Karpas-422 (cell line): ENCODE measurements at regions not wholly inside any gene's neighbourhood (a gene's known extent, or its start where the extent isn't known, plus 50 kb on each side); places are given as distances from the start of the nearest gene placed in this dataset.

Experiments
- DNase-seq: peaks from one replicate; pipeline ENCODE4 v3.0.0-alpha.2; 2015
- H2AFZ ChIP-seq: fragments of 200-600 bp; sonication (generic); 2 replicates; pipeline ENCODE4 v1.6.1; 2014; ENCODE audit warnings: antibody characterized with exemption, low read length, mixed read lengths
- H3K27ac ChIP-seq: fragments of 200-600 bp; sonication (generic); 2 replicates; pipeline ENCODE4 v1.5.1; 2014; ENCODE audit warnings: mild to moderate bottlenecking, low read length, moderate library complexity
- H3K27me3 ChIP-seq: fragments of 200-600 bp; sonication (generic); 2 replicates; pipeline ENCODE4 v1.6.1; 2014; ENCODE audit warnings: low read length, mixed read lengths
- H3K36me3 ChIP-seq: fragments of 200-600 bp; sonication (generic); 2 replicates; pipeline ENCODE4 v1.6.1; 2014; ENCODE audit warnings: low read length, mixed read lengths; ENCODE audit not compliant: insufficient read depth
- H3K4me1 ChIP-seq: fragments of 200-600 bp; sonication (generic); 2 replicates; pipeline ENCODE4 v1.6.1; 2014; ENCODE audit warnings: mild to moderate bottlenecking, low read length, mixed read lengths
- H3K4me2 ChIP-seq: fragments of 200-600 bp; sonication (generic); 2 replicates; pipeline ENCODE4 v1.6.1; 2014; ENCODE audit warnings: low read length, low read depth, mild to moderate bottlenecking; ENCODE audit not compliant: poor library complexity, severe bottlenecking
- H3K4me3 ChIP-seq: fragments of 200-600 bp; sonication (generic); 2 replicates; pipeline ENCODE4 v1.5.1; 2014; ENCODE audit warnings: mild to moderate bottlenecking, antibody characterized with exemption, low read length, mixed read lengths
- H3K79me2 ChIP-seq: fragments of 200-600 bp; sonication (generic); 2 replicates; pipeline ENCODE4 v1.6.1; 2014; ENCODE audit warnings: mild to moderate bottlenecking, low read length, mixed read lengths
- H3K9ac ChIP-seq: fragments of 200-600 bp; sonication (generic); 2 replicates; pipeline ENCODE4 v1.6.0; 2014; ENCODE audit warnings: low read length
- H3K9me2 ChIP-seq: fragments of 200-600 bp; sonication (generic), shearing (Covaris generic); replicated peaks from 2 replicates; pipeline ENCODE4 v1.6.0; 2014; ENCODE audit warnings: mild to moderate bottlenecking, low read length, moderate library complexity; ENCODE audit not compliant: insufficient read depth
- H3K9me3 ChIP-seq: fragments of 300-700, 200-600 bp; sonication (generic); 2 replicates; pipeline ENCODE4 v1.6.1; 2014; ENCODE audit warnings: low read length, mixed read lengths
- H4K20me1 ChIP-seq: fragments of 200-600 bp; sonication (generic); 2 replicates; pipeline ENCODE4 v1.6.1; 2014; ENCODE audit warnings: mild to moderate bottlenecking, antibody characterized with exemption, low read length, low read depth; ENCODE audit not compliant: insufficient read depth

GRCh38 chr2:220071696-220072095 is 444.3 kb downstream of the SLC4A3 start:
- H3K4me3 ChIP-seq, result no peak overlapping the region
- no peak overlapping the region for H3K9ac ChIP-seq
- no peaks in the 10 kb centered on the region for H4K20me1 ChIP-seq
- no peaks in the 10 kb centered on the region for H3K36me3 ChIP-seq
- H3K9me3 ChIP-seq, result no peaks in the 10 kb centered on the region
- no peak overlapping the region for H2AFZ ChIP-seq
- no peak overlapping the region for H3K27ac ChIP-seq
- no peaks in the 10 kb centered on the region for H3K4me1 ChIP-seq
- no peaks in the 10 kb centered on the region for H3K9me2 ChIP-seq
- H3K27me3 ChIP-seq, result no peaks in the 10 kb centered on the region
- no peak for DNase-seq
- H3K4me2 ChIP-seq, result no peak overlapping the region
- H3K79me2 ChIP-seq, result no peaks in the 10 kb centered on the region

GRCh38 chr2:220072669-220073220 is 445.3 kb downstream of the SLC4A3 start:
- no peak for DNase-seq
- no peaks in the 10 kb centered on the region for H3K79me2 ChIP-seq
- no peaks in the 10 kb centered on the region for H3K27me3 ChIP-seq
- no peak overlapping the region for H3K27ac ChIP-seq
- H3K9ac ChIP-seq, result no peak overlapping the region
- H2AFZ ChIP-seq, result no peak overlapping the region
- H3K36me3 ChIP-seq, result no peaks in the 10 kb centered on the region
- H3K9me3 ChIP-seq, result no peaks in the 10 kb centered on the region
- H3K4me3 ChIP-seq, result no peak overlapping the region
- no peaks in the 10 kb centered on the region for H4K20me1 ChIP-seq
- H3K9me2 ChIP-seq, result no peaks in the 10 kb centered on the region
- H3K4me2 ChIP-seq, result no peak overlapping the region
- no peaks in the 10 kb centered on the region for H3K4me1 ChIP-seq

- no peaks in the 10 kb centered on the region for H3K36me3 ChIP-seq
- no peaks in the 10 kb centered on the region for H4K20me1 ChIP-seq
- no peak for DNase-seq
- H3K9ac ChIP-seq, result no peak overlapping the region
- no peaks in the 10 kb centered on the region for H3K4me1 ChIP-seq
- no peak overlapping the region for H3K4me3 ChIP-seq
- H3K9me2 ChIP-seq, result no peaks in the 10 kb centered on the region
- no peak overlapping the region for H2AFZ ChIP-seq
- H3K9me3 ChIP-seq, result no peaks in the 10 kb centered on the region
- H3K27ac ChIP-seq, result no peak overlapping the region
- H3K4me2 ChIP-seq, result no peak overlapping the region
- no peaks in the 10 kb centered on the region for H3K79me2 ChIP-seq
- H3K27me3 ChIP-seq, result no peaks in the 10 kb centered on the region
Measured at GRCh38 chr2:220075835-220076234, 448.4 kb downstream of the SLC4A3 start.

- Histone ChIP-seq H4K20me1 (no peaks in the 10 kb centered on the region), H3K4me1 (no peaks in the 10 kb centered on the region), H3K27me3 (no peaks in the 10 kb centered on the region), H3K79me2 (no peaks in the 10 kb centered on the region), H3K27ac (no peak overlapping the region), H3K9me3 (no peaks in the 10 kb centered on the region), H3K4me2 (no peak overlapping the region), H3K9ac (no peak overlapping the region), H3K9me2 (no peaks in the 10 kb centered on the region), H3K4me3 (no peak overlapping the region), H2AFZ (no peak overlapping the region), H3K36me3 (no peaks in the 10 kb centered on the region)
- DNase-seq, result no peak
Measured at GRCh38 chr2:220076734-220077133, 449.3 kb downstream of the SLC4A3 start.

GRCh38 chr2:220077488-220077887 is 450.1 kb downstream of the SLC4A3 start:
- Histone ChIP-seq H3K4me1 (no peaks in the 10 kb centered on the region), H3K9ac (no peak overlapping the region), H3K27me3 (no peaks in the 10 kb centered on the region), H3K9me3 (no peaks in the 10 kb centered on the region), H3K4me2 (no peak overlapping the region), H2AFZ (no peak overlapping the region), H4K20me1 (no peaks in the 10 kb centered on the region), H3K36me3 (no peaks in the 10 kb centered on the region), H3K79me2 (no peaks in the 10 kb centered on the region), H3K4me3 (no peak overlapping the region), H3K27ac (no peak overlapping the region), H3K9me2 (no peaks in the 10 kb centered on the region)
- no peak for DNase-seq

GRCh38 chr2:220078439-220078838 is 451.0 kb downstream of the SLC4A3 start:
- Histone ChIP-seq H3K4me2 (no peak overlapping the region), H3K9me2 (no peaks in the 10 kb centered on the region), H3K36me3 (no peaks in the 10 kb centered on the region), H3K9ac (no peak overlapping the region), H4K20me1 (no peaks in the 10 kb centered on the region), H3K27me3 (no peaks in the 10 kb centered on the region), H3K4me3 (no peak overlapping the region), H3K27ac (no peak overlapping the region), H3K4me1 (no peaks in the 10 kb centered on the region), H3K79me2 (no peaks in the 10 kb centered on the region), H3K9me3 (no peaks in the 10 kb centered on the region), H2AFZ (no peak overlapping the region)
- DNase-seq, result no peak

GRCh38 chr2:220079595-220079994 is 452.2 kb downstream of the SLC4A3 start:
- Histone ChIP-seq H3K4me1 (no peaks in the 10 kb centered on the region), H3K27ac (no peak overlapping the region), H2AFZ (no peak overlapping the region), H3K4me3 (no peak overlapping the region), H4K20me1 (no peaks in the 10 kb centered on the region), H3K36me3 (no peaks in the 10 kb centered on the region), H3K79me2 (no peaks in the 10 kb centered on the region), H3K4me2 (no peak overlapping the region), H3K9me2 (no peaks in the 10 kb centered on the region), H3K9me3 (no peaks in the 10 kb centered on the region), H3K27me3 (no peaks in the 10 kb centered on the region), H3K9ac (no peak overlapping the region)
- DNase-seq, result no peak

GRCh38 chr2:220081171-220081570 is 453.7 kb downstream of the SLC4A3 start:
- Histone ChIP-seq H3K4me1 (no peaks in the 10 kb centered on the region), H3K36me3 (no peaks in the 10 kb centered on the region)

GRCh38 chr2:220090050-220090449 is 462.6 kb downstream of the SLC4A3 start:
- Histone ChIP-seq H3K36me3 (no peaks in the 10 kb centered on the region), H3K9me3 (no peaks in the 10 kb centered on the region), H3K4me1 (no peaks in the 10 kb centered on the region), H3K4me2 (no peak overlapping the region), H3K27ac (no peak overlapping the region), H3K79me2 (no peaks in the 10 kb centered on the region), H4K20me1 (no peaks in the 10 kb centered on the region), H3K4me3 (no peak overlapping the region), H3K9me2 (no peaks in the 10 kb centered on the region), H2AFZ (no peak overlapping the region), H3K9ac (no peak overlapping the region), H3K27me3 (no peaks in the 10 kb centered on the region)
- no peak for DNase-seq

More at GRCh38 chr2:220081171-220081570, 453.7 kb downstream of the SLC4A3 start:
- no peak overlapping the region for H3K4me2 ChIP-seq
- H2AFZ ChIP-seq, result no peak overlapping the region
- no peaks in the 10 kb centered on the region for H3K27me3 ChIP-seq
- no peaks in the 10 kb centered on the region for H3K9me2 ChIP-seq
- H3K4me3 ChIP-seq, result no peak overlapping the region
- no peak overlapping the region for H3K27ac ChIP-seq
- no peaks in the 10 kb centered on the region for H4K20me1 ChIP-seq
- no peaks in the 10 kb centered on the region for H3K9me3 ChIP-seq
- H3K79me2 ChIP-seq, result no peaks in the 10 kb centered on the region
- no peak for DNase-seq
- no peak overlapping the region for H3K9ac ChIP-seq
